Activated CD8-positive, alpha-beta memory T cell treated with anti-CD3 and anti-CD28 coated beads for 24 hours (primary cell): ENCODE measurements at regions not wholly inside any gene's neighbourhood (a gene's known extent, or its start where the extent isn't known, plus 50 kb on each side); places are given as distances from the start of the nearest gene placed in this dataset.
"Not testable (repeated sequence)": the region's sequence is repeated elsewhere in the genome, so short reads cannot be mapped to it uniquely, and the experiment has no call there.

ENCODE experiments used
- DNase-seq: peaks from one replicate; pipeline ENCODE4 v3.0.0-alpha.2; 2020

GRCh38 chr5:62240494-62240893 is 65.5 kb upstream of the KIF2A start:
- not testable (repeated sequence) for DNase-seq

DNA sequence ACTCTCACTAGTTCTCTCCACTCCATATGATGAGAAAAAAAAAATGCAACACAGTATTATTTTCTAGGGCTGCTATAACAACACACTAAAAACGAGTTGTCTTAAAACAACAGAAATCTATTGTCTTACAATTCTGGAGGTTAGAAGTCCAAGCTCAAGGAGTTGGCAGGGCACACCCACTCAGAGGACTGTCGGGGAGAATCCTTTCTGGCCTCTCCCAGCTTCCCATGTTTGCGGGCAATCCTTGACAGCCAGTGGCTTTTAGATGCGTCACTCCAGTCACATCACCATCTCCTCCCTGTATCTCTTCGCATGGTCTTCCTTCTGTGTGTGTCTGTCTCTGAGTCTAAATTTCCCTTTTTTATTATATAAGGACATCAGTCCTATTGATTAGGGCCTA is 64.0 kb upstream of the KIF2A start:
- DNase-seq, result not testable (repeated sequence)

GRCh38 chr5:62243046-62243445 is 63.0 kb upstream of the KIF2A start:
- not testable (repeated sequence) for DNase-seq

DNA sequence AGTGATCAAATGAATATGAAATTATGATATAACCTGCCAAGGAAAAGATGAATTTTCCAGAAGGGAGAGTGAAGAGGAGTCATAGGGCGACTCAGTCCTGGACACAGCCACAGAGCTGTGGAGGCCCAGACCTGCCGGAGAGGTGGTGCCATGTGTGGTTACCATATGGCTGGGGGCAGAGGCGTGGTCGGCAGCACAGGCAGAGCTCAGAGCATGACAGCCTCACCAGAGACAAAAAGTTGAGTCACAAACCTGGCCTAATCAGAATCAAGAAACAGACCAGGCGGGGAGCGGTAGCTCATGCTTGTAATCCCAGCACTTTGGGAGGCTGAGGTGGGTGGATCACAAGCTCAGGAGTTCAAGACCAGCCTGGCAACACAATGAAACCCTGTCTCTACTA is 57.8 kb upstream of the KIF2A start:
- DNase-seq, result not testable (repeated sequence)

GRCh38 chr5:62250085-62250484 is 55.9 kb upstream of the KIF2A start:
- DNase-seq, result not testable (repeated sequence)

- not testable (repeated sequence) for DNase-seq
Measured at GRCh38 chr5:62250919-62251318, 55.1 kb upstream of the KIF2A start.

GRCh38 chr5:62252519-62252918 is 53.5 kb upstream of the KIF2A start:
- DNase-seq, result not testable (repeated sequence)

- not testable (repeated sequence) for DNase-seq
Measured at GRCh38 chr5:62255551-62255950, 50.5 kb upstream of the KIF2A start.

- peak; percentile 63 for DNase-seq
Measured at GRCh38 chr5:62256161-62257019, 49.6 kb upstream of the KIF2A start.
